ENCODE measurements at regions not wholly inside any gene's neighbourhood (a gene's known extent, or its start where the extent isn't known, plus 50 kb on each side); places are given as distances from the start of the nearest gene placed in this dataset.
A peak's percentile ranks its signal among the peaks of the same experiment; 100 is the strongest.

- no peak for TF ChIP-seq CTCF (conservative IDR thresholded peaks at IDR 0.05; ENCODE audit: control insufficient read depth, insufficient read depth, low read depth, low read length)
- no peak for DNase-seq (ENCODE audit: low read depth)
- H3K4me3 ChIP-seq (ENCODE audit: control insufficient read depth, low read depth, low read length) = no peak overlapping the region
Observed at GRCh38 chr3:31164381-31164780, 269.9 kb upstream of the GADL1 start.

GRCh38 chr3:31165399-31165860 is 271.0 kb upstream of the GADL1 start:
- no peak for TF ChIP-seq CTCF (conservative IDR thresholded peaks at IDR 0.05; ENCODE audit: control insufficient read depth, insufficient read depth, low read depth, low read length)
- no peak for DNase-seq (ENCODE audit: low read depth)
- no peak overlapping the region for H3K4me3 ChIP-seq (ENCODE audit: control insufficient read depth, low read depth, low read length)

- peak; percentile 66 for DNase-seq (ENCODE audit: low read depth)
- no peak overlapping the region for H3K4me3 ChIP-seq (ENCODE audit: control insufficient read depth, low read depth, low read length)
- TF ChIP-seq CTCF (conservative IDR thresholded peaks at IDR 0.05; ENCODE audit: control insufficient read depth, insufficient read depth, low read depth, low read length) = no peak
Observed at GRCh38 chr3:31166249-31166885, 271.9 kb upstream of the GADL1 start.

GRCh38 chr3:31167666-31168065 is 273.2 kb upstream of the GADL1 start:
- no peak for TF ChIP-seq CTCF (conservative IDR thresholded peaks at IDR 0.05; ENCODE audit: control insufficient read depth, insufficient read depth, low read depth, low read length)
- no peak overlapping the region for H3K4me3 ChIP-seq (ENCODE audit: control insufficient read depth, low read depth, low read length)
- DNase-seq (ENCODE audit: low read depth) = peak; percentile 8

GRCh38 chr3:31170932-31171670 is 276.6 kb upstream of the GADL1 start:
- DNase-seq (ENCODE audit: low read depth) = peak; percentile 62
- TF ChIP-seq CTCF (conservative IDR thresholded peaks at IDR 0.05; ENCODE audit: control insufficient read depth, insufficient read depth, low read depth, low read length) = no peak
- no peak overlapping the region for H3K4me3 ChIP-seq (ENCODE audit: control insufficient read depth, low read depth, low read length)

- no peak for DNase-seq (ENCODE audit: low read depth)
- no peak overlapping the region for H3K4me3 ChIP-seq (ENCODE audit: control insufficient read depth, low read depth, low read length)
- no peak for TF ChIP-seq CTCF (conservative IDR thresholded peaks at IDR 0.05; ENCODE audit: control insufficient read depth, insufficient read depth, low read depth, low read length)
Observed at GRCh38 chr3:31172336-31172735, 277.9 kb upstream of the GADL1 start.

Measured in fibroblast of mammary gland (primary cell).